ENCODE measurements at regions not wholly inside any gene's neighbourhood (a gene's known extent, or its start where the extent isn't known, plus 50 kb on each side); places are given as distances from the start of the nearest gene placed in this dataset.

- Histone ChIP-seq H3K27ac (no peak overlapping the region), H3K4me3 (no peak overlapping the region), H3K27me3 (no peaks in the 10 kb centered on the region), H3K4me1 (no peaks in the 10 kb centered on the region), H3K9me3 (no peaks in the 10 kb centered on the region), H3K36me3 (no peaks in the 10 kb centered on the region)
- intact Hi-C loops (cut with DNase I; ENCODE audit: low total_unique reads): no loop called here
- ATAC-seq (no peak), DNase-seq (no peak)
- TF ChIP-seq CTCF (IDR thresholded peaks at IDR 0.05 in 4 of 5, conservative IDR thresholded peaks at IDR 0.05 in 1 of 5) (no peak), POLR2A (IDR thresholded peaks at IDR 0.05) (no peak)
- in situ Hi-C loops (cut with MboI; ENCODE audit: low sequenced_read_pairs in 4 of 4): no loop called here
Measured at GRCh38 chr4:32002037-32002747, 1282.0 kb downstream of the PCDH7 start.

GRCh38 chr4:32003548-32003947 lies 1283.4 kb downstream of the PCDH7 start:
- Histone ChIP-seq H3K36me3 (no peaks in the 10 kb centered on the region), H3K27me3 (no peaks in the 10 kb centered on the region), H3K27ac (no peak overlapping the region), H3K4me1 (no peaks in the 10 kb centered on the region), H3K9me3 (no peaks in the 10 kb centered on the region), H3K4me3 (no peak overlapping the region)
- DNase-seq: no peak
- in situ Hi-C loops (cut with MboI; ENCODE audit: low sequenced_read_pairs in 4 of 4): no loop called here
- ATAC-seq: no peak
- no peak for TF ChIP-seq POLR2A (IDR thresholded peaks at IDR 0.05)
- TF ChIP-seq CTCF (IDR thresholded peaks at IDR 0.05 in 4 of 5, conservative IDR thresholded peaks at IDR 0.05 in 1 of 5): no peak
- intact Hi-C loops (cut with DNase I; ENCODE audit: low total_unique reads): no loop called here

GRCh38 chr4:32010221-32010620 lies 1290.1 kb downstream of the PCDH7 start:
- no peak for TF ChIP-seq CTCF (IDR thresholded peaks at IDR 0.05 in 4 of 5, conservative IDR thresholded peaks at IDR 0.05 in 1 of 5)
- no peak for TF ChIP-seq POLR2A (IDR thresholded peaks at IDR 0.05)
- H3K4me1 ChIP-seq: no peaks in the 10 kb centered on the region
- in situ Hi-C loops (cut with MboI; ENCODE audit: low sequenced_read_pairs in 4 of 4): no loop called here
- no peak for ATAC-seq
- intact Hi-C loops (cut with DNase I; ENCODE audit: low total_unique reads): no loop called here
- no peak overlapping the region for H3K27ac ChIP-seq
- no peaks in the 10 kb centered on the region for H3K36me3 ChIP-seq
- no peak for DNase-seq
- no peaks in the 10 kb centered on the region for H3K27me3 ChIP-seq
- no peak overlapping the region for H3K4me3 ChIP-seq
- no peaks in the 10 kb centered on the region for H3K9me3 ChIP-seq

- no peak for DNase-seq
- Histone ChIP-seq H3K27me3 (no peaks in the 10 kb centered on the region), H3K9me3 (no peaks in the 10 kb centered on the region), H3K4me1 (no peaks in the 10 kb centered on the region), H3K27ac (no peak overlapping the region), H3K4me3 (no peak overlapping the region), H3K36me3 (no peaks in the 10 kb centered on the region)
- no peak for TF ChIP-seq POLR2A (IDR thresholded peaks at IDR 0.05)
- TF ChIP-seq CTCF (IDR thresholded peaks at IDR 0.05 in 4 of 5, conservative IDR thresholded peaks at IDR 0.05 in 1 of 5): no peak
- in situ Hi-C loops (cut with MboI; ENCODE audit: low sequenced_read_pairs in 4 of 4) (no loop called here), intact Hi-C loops (cut with DNase I; ENCODE audit: low total_unique reads) (no loop called here)
- ATAC-seq: no peak
Measured at GRCh38 chr4:32022071-32022470, 1301.9 kb downstream of the PCDH7 start.
